ENCODE measurements at regions not wholly inside any gene's neighbourhood (a gene's known extent, or its start where the extent isn't known, plus 50 kb on each side); places are given as distances from the start of the nearest gene placed in this dataset.

- TF ChIP-seq CTCF (IDR thresholded peaks at IDR 0.05) (no peak), EP300 (IDR thresholded peaks at IDR 0.05) (no peak), POLR2A (IDR thresholded peaks at IDR 0.05) (no peak), POLR2AphosphoS5 (IDR thresholded peaks at IDR 0.05) (no peak)
Measured at GRCh38 chr6:144711661-144712060, 426.5 kb downstream of the UTRN start.

Measured in suprapubic skin (tissue), 4 donors.